ENCODE measurements at regions not wholly inside any gene's neighbourhood (a gene's known extent, or its start where the extent isn't known, plus 50 kb on each side); places are given as distances from the start of the nearest gene placed in this dataset.

DNA sequence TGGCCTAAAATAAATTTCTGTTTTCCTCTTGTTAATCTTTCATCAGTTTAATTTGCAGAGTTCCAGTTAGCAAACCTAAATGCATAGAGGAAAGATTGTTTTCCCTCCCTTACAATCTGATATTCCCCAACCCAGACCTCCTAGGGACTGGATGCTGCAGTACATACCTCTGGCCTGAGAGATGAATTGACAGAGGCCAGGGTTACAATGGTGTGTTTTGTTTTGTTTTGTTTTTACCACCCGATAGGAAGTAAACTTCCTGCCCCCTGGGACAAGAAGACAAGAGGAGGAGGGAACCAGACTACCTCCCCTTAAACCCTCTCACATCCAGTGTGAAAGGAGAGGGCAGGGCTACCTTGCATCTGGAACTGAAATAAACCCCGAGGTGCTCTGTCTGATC is 319.0 kb downstream of the LRFN2 start:
- DNase-seq (ENCODE audit: low spot score) = no peak

DNA sequence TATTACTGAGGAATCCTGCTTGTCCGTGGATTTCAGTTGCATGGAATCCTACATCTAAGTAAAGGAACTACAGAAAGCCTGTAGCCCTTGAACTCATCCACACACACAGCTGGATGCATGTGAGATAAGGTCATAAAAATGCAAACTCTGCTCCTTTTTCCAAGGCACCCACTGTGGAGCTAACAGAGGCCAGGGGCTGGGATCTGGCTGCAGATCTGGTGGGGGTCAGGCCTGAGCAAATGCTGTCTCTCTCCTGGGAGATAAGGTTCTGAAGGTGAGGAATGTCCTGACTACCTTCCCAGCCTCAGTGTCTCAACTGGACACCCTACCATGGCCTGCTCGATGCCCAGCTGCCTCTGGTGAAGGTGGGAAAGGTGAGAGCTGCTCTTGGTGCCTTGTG is 321.5 kb downstream of the LRFN2 start:
- DNase-seq (ENCODE audit: low spot score) = no peak

DNA sequence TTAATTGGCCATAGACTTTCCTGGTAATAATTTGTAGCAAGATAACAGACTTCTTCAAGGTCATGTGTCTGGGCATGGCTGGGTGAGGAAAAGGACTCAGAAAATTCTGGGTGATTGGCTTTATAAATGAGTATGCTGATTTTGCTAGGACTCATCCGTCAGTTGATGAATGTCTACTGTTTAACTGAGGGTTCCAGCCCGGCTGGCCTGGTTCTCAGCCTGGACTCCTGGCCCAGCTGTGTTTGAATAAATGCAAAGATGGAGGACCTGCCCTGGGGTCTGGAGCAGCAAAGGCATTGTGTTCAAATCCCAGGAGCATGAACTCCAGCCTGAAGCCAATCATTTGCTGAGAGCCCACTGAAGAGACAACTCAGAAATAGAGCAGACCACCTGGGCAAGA is 323.2 kb downstream of the LRFN2 start:
- no peak for DNase-seq (ENCODE audit: low spot score)

DNA sequence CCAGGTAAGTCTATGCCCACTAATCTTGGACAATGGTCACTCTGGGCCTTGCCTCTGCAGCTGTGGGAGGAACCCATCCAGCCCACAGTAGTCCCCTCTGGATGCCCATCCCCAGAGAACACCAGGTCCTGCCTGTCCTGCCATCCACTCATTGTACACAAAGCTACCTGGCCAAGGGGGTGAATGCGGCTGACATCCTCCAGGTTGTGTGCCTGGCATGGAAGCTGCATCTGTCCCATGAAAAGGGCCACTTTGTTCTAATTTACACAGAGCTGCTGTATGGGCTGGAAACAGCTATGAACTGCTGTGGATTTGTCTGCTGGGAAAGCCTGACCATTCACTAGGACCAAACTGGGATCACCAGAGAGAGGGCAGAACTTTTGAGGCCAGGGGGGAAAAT is 324.8 kb downstream of the LRFN2 start:
- no peak for DNase-seq (ENCODE audit: low spot score)

DNA sequence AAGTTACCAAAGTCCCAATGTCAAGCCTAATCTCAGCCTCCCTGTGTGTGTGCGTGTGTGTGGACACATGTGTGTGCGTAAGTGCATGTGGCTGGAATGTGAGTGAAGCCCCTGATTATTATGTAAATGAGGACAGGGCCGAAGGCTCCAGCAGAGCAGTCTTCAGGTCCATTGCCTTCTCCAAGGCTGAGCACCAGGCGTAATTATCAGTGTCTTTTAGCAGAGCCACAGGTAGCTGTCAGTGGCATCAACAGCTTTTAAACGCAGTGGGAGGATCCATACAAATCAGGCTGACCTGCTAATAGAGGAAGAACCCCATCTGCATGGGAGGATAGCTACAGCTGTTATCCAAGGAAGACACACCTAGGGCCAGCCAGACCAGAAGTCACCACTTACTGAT is 324.3 kb upstream of the MOCS1 start:
- no peak for DNase-seq (ENCODE audit: low spot score)

DNA sequence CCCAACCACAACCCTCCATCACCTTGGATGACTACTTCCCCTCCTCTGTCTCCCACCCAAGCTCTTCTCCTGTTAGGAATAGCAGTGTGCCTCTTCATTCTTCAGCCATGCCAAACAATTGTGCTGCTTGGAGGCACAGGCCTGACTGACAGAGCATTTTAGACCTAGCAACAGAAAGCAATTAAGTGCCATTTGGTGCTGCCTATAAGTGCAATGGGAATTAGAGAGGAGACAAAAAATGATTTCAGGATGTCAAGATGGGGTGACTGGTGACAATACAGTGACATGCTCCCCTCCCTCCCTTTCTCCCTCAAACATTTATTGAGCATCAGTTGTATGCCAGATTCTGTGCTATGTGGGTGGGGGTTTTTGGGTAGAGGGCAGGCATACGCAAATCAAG is 322.6 kb upstream of the MOCS1 start:
- DNase-seq (ENCODE audit: low spot score) = no peak

DNA sequence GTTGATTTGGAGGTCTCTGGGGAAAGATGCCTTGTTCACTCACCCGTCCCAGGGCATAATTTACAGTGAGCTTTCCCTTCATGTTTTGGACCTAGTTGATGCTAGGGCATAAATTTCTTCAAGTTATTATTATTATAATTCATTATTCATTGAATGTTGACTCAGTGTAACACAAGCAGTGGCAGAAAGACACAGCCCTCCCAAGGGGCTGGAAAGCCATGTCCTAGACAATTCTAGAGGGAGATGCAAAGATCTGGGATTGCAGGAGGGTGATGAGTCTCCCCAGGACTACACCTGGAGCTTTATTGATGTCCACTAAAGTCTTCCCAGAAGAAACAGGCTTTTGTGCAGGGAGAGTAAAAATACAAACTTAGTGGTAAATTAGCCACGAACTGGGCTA is 322.0 kb upstream of the MOCS1 start:
- no peak for DNase-seq (ENCODE audit: low spot score)

DNA sequence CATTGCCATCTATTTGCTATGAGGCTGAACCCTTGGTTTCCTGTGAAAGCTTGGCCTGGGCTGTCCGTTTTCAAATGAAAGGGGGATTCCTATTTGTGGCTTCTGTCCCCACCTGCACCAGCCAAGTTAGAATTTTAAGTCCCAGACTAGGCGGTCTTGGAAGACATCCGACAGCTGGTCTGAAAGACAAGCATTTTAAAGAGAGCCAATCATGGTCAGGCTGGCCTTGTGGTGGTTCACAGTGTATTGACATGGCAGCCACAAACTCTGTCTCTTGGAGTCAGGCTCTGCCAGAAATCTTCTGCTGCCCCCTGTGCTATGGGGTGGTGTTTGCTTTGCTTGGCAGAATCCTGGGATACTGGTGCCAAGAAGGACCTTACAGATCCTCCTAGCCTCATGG is 319.2 kb upstream of the MOCS1 start:
- no peak for DNase-seq (ENCODE audit: low spot score)

DNA sequence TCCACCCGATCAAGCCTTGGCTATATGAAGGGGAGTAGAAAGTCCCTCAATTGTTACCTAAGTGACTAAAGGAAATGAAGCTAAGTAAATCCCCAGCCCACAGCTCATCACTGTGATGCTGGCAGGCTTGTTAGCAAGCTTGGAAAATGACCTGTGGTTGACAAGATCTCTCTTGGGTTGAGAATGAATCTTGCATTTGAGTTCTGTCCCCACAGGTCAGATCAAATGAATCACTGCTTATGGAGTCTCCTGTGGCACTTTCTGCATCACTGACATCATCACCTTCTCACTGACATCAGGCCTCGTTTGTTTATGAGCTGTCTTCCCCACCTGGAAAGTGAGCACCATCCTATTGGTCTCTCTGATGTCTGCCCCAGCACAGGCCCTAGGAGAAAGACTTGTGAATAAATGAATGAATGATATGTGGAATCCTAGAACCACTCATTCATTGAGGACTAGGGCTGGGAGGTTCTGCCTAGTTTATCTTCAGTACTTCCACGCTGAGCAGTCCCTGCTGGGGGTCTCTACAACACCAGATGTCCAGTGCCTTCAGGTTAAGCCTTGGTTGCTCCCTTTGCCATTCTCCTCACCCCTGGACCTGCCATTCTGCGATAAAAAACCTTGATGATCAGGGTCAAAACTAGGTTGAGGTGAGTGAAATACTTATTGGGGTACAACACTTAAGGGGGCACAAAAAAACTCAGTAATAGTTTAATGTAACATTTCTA is 318.4 kb upstream of the MOCS1 start:
- DNase-seq (ENCODE audit: low spot score) = no peak

DNA sequence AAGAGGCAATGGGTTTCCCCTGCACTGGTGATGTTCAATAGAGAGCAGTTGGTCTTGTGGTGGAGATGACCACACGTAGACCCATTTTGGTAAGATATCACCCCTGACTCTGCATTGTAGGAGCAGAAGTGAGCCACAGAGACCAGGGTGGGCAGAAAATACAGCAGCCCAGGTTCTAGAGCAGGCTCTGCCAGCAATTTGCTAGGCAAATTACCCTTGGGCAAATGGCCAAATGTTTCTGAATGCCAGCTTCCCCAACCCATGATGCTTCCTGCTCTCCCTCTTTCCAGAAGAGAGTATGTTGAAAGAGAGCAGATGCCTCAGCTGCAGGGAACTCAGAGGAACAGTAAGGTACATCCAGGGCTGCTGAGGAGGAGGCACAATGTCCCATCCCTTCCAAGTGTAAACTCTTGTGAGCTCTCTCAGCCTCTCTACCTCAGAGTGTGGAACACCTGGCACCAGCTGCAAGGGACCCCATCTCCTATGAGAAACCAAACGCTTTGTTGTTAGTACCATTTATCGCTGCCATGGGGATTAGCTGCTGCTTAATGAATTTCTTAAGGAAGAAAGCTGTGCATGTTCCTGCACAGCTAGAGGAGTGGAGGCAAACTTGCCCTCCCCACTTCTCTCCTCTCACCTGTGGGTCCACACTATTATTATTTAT is 317.5 kb upstream of the MOCS1 start:
- DNase-seq (ENCODE audit: low spot score) = no peak

DNA sequence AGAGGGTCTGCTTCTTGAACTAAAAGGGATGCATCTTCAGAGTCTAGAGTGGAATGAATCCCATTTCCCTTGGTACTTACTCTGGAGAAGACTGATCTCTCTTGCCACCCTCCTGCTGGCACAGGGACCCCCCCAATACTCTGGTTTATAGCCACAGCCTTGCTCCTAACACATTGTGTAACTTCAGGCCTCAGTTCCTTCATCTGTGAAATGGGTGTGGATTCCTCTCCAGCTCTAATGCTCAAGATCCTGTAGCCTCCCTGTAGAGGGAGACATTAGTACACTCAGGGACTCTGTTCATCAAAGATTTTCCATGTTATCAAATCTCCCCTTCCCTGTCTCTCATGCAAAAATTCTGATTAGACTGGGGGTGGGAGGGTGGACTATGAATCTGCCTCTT is 315.7 kb upstream of the MOCS1 start:
- no peak for DNase-seq (ENCODE audit: low spot score)

DNA sequence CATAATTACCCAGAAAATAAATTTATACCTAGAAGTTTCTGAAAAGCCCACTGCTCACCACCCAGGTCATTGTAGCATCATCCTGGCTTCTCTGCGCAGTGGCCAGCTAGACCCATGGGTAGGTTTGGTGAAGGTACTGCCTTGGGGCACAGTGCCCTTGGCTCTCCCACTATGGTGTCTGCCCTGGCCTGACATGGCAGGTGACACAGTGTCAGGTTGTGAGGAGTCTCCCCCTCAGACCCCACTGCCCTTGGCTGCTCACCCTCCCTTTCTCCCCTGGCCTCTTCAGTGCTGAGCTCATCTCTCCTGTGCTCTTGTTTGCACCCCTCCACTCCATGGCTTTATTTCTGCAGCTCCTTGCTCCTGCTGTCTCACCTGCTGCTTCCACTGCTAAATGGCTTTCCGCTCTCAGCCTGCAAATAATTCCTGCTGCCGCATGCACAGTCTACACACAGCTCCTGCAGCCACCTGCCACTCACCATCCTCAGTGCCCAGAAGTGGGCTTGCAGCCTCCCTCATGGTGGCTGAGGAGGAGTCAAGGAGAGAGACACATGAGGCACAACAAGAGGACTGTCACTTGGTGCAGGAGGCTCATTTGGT is 313.4 kb upstream of the MOCS1 start:
- no peak for DNase-seq (ENCODE audit: low spot score)

DNA sequence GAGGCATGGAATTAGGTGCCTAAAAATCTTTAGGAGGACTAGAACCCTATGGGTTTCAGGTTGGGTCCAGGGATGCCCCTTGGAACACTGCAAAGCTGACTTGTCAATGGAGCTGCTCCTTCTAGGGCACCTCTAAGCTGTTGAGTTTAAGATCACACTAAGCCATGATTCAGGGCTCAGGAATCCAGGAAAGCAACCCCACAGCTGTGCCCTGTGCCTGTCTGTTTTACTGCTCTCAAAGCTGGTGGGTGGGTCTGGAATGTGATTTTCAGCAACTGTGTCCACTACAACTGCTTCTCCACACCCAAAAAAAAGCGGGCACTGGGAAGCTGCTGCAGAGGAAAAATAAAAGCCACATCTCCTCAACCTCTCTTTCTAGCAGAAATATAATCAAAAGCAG is 310.4 kb upstream of the MOCS1 start:
- DNase-seq (ENCODE audit: low spot score) = no peak

DNA sequence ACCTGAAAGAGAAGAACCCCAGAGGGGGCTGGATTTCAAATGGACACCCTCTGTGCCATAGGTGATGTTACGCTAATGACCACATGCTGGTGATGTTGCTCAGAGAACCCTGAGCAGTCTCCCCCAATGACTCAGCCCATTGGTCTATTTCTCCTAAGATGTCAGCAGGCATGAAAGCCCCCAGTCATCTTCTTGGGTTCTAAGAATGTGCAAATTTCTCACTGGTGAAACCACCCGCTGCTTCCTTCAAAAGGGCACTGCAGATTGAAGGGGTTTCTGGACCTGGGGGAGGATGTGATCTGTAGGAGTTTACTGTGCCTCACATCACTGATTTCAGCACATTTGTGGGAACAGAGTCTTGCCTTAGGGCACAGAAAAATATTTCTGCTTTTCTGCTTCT is 298.4 kb upstream of the MOCS1 start:
- DNase-seq (ENCODE audit: low spot score) = no peak

DNA sequence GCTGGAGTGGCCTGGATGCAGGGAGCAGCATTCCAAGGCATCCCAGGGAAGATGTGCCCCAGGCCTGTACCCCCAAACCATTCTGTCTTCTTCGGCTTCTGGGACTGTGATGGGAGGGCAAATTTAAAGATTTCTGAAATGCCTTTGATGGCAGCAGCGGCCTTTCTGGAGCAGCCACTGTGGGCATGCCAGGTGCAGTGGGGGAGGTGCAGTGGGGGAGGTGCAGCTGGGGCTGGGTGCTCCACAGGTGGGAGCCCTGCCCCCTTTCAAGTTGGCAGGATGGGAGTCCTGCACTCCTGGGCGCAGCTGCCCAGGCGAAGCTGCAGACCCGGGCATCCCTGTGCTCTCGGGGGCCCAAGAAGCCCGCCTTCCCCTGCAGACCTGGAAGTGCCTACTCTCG is 293.5 kb upstream of the MOCS1 start:
- DNase-seq (ENCODE audit: low spot score) = no peak

DNA sequence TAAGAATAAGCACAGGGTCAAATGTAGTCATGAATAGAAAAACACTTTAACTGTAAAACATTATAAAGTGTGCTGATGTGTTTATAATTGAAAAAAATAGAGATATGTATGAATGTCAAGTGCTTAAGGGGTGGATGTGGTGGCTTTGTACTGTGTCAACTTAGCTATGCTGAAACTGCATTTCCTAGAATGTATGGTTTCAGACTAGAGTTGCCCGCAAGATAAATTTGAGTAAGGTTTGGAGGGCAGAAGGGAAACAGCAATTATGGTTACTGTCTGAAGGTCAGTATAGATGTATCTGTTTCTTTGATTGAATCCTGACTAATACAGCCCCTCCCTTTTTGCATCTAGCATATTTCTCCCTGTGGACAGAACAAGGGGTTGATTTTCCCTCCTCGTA is 288.1 kb upstream of the MOCS1 start:
- DNase-seq (ENCODE audit: low spot score) = no peak

DNA sequence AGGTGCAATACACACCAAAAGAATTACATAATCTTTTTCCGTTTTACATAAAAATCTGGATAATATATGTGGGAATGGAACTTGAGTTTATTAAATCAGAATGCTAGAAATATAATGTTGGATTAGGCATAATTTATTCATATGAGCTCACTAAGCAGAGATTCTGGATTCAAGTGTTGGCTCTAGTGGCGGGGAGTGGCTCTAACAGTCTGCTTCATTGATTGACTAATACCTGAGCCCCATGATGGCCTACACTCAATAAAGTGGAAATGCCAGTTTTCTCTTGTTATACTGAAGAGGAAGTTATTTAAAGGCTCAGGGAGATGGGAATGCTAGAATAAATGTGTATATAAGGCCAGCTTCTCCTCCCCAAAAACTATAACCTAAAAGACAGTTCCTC is 285.5 kb upstream of the MOCS1 start:
- DNase-seq (ENCODE audit: low spot score) = no peak

DNA sequence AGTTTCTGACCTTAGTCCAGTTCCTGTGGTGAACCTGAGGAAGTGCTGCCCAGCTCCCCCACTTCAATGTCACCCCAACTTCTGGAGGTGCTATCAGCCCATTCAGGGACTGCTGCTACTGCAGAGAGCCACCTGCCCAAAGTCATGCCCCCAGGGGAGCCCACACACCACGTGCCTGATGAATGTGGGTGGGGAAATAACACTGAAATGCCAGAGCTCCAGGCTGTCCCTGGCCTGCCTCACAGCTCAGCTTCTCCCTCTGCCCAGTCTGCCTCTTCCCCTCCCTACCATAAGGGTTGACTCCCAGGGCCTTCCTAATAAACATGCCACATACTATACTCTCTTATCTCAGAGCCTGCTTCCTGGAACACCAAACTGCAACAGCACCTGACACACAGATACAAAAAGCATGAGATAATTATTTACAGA is 276.4 kb upstream of the MOCS1 start:
- DNase-seq (ENCODE audit: low spot score) = no peak

DNA sequence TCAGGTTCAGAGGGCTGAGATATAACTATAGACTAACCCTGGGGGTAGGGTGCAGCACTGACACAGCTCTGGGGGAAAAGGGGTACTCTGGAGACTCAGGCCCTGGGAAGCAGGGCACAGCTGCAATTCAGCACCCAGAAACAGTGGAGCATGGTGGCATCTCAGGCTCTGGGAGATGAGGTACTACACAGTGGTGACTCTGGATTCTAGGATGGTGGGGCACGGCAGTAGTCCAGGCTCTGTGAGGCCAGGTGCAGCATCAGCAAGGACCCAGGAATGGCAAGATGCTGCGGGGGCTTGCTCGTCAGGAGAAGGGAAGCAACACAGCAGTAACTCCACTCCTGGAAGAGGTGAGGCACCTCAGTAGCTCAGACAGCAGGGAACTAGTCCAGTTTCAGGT is 271.5 kb upstream of the MOCS1 start:
- DNase-seq (ENCODE audit: low spot score) = no peak

DNA sequence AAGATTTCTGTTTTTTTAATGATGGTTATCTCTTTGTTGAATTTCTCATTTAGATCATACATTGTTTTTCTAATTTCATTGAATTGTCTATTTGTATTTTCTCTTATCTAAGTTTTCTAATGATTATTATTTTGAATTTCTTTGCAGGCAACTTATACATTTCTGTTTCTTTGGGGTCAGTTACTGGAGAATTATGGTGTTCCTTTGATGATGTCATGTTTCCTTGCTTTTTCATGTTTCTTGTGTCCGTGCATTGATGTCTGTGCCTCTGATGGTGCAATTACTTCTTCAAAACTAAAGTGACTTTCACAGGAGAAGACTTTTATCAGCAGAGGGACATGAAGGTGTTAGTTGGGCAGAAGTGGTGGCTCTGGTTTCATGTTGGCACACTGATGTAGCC is 270.7 kb upstream of the MOCS1 start:
- no peak for DNase-seq (ENCODE audit: low spot score)

DNA sequence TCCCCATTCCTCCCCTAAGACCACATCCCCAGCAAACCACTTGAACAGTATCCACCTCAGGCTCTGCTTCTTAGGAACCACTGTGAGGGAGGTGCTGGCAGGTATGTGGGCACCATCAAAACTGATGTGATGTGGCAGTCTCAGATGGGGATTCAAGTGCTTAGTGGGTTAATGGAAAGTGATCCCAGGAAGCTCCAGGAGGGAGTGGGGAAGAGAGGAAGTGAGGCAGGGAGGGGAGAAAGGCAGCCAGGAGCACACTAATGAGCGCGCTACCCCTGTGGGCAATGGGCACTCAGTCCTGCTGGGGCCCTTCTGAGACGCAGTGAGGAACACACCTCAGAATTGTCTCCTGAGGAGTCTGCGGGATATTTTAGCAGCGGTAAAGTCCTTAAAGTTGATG is 263.1 kb upstream of the MOCS1 start:
- no peak for DNase-seq (ENCODE audit: low spot score)

DNA sequence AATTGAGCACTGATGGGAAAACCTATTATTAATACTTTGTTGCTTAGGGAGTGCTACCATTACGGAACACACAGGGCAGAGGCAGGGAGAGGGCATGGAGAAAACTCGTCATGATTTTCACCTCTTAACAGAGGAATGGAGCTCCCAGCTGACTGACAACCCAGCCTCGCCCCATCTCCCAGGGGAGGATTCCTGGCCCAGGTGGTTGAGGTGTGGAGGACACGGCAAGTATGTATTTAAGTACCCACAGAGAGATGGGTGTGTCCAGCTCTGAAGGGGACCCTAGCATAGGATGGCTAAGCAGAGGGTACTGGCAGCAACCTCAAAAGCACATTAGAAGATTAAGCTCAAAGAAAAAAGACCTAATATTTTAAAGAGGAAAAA is 261.9 kb upstream of the MOCS1 start:
- no peak for DNase-seq (ENCODE audit: low spot score)

DNA sequence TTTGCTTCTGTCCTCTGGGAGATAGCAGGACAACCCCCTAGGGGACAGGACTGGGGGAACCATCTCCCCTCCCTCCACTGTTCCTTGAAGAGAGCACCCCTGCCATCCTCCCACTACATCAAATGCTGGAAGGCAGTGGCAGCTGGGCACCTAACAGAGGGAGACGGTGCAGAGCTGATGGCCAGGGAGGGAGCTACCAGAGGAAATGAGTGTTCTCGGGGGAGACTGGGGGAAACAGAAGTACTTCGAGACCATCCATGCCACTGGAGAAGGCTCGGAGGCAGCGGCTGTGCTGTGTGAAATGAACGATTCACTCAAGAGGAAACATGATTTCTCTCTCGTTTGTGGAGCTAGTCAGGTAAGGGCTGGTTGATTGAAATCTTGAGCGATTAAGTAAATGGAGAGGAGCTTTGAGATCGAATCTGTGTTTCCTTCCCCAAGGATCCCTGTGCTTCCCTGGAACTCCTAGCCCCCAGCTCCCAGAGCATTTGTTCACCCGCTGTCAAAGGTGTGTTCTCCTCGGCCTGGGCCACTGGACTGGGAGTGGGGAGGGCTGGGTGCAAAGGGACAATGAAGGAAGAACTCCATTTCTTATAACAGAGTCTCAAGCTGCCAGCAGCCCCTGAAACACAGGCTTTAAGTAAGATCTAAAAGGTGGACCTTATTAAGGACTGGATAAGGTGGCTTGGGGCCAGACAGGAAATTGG is 261.3 kb upstream of the MOCS1 start:
- DNase-seq (ENCODE audit: low spot score) = no peak

Data from RKO (cell line).